Neutrophil (primary cell): ENCODE measurements at regions not wholly inside any gene's neighbourhood (a gene's known extent, or its start where the extent isn't known, plus 50 kb on each side); places are given as distances from the start of the nearest gene placed in this dataset.

Experiments
- H3K27ac ChIP-seq: fragments of 200-600 bp; sonication (generic); 2 replicates; pipeline ENCODE4 v1.5.1; 2016; ENCODE audit warnings: mild to moderate bottlenecking, moderate library complexity
- H3K27me3 ChIP-seq: fragments of 200-600 bp; sonication (generic); 2 replicates; pipeline ENCODE4 v1.6.0; 2016; ENCODE audit warnings: mild to moderate bottlenecking
- H3K36me3 ChIP-seq: fragments of 200-600 bp; sonication (generic); 2 replicates; pipeline ENCODE4 v1.5.1; 2017
- H3K4me1 ChIP-seq, 2 experiments: fragments of 200-600 bp in 1 of 2; sonication (generic) in 1 of 2; 1 replicate in 1 of 2; 2 replicates in 1 of 2; pipeline versions ENCODE4 v1.5.1 to v1.6.1; 2013 to 2016; ENCODE audit warnings: low read depth in 1 of 2, low read length in 1 of 2, mild to moderate bottlenecking in 1 of 2, moderate library complexity in 1 of 2; ENCODE audit not compliant: control insufficient read depth in 1 of 2, insufficient read depth in 1 of 2
- H3K4me3 ChIP-seq, 2 experiments: fragments of 200-600 bp in 1 of 2; sonication (generic) in 1 of 2; 1 replicate in 1 of 2; 2 replicates in 1 of 2; pipeline ENCODE4 v1.5.1; 2013 to 2016; ENCODE audit warnings: low read depth in 1 of 2, low read length in 1 of 2, mild to moderate bottlenecking in 1 of 2, moderate library complexity in 1 of 2
- H3K9me3 ChIP-seq: fragments of 200-600 bp; sonication (generic); 2 replicates; pipeline ENCODE4 v1.5.1; 2016
- CTCF ChIP-seq: fragments of 200-600 bp; sonication (generic); IDR thresholded peaks from 2 replicates; pipeline ENCODE4 v1.5.1; 2016; ENCODE audit warnings: antibody characterized with exemption

- no peaks in the 10 kb centered on the region for H3K9me3 ChIP-seq
- H3K27ac ChIP-seq: no peak overlapping the region
- no peaks in the 10 kb centered on the region for H3K4me1 ChIP-seq
- no peak for TF ChIP-seq CTCF
- H3K27me3 ChIP-seq: peaks cover 3% of the 10 kb centered on the region
- no peak overlapping the region for H3K4me3 ChIP-seq
- H3K36me3 ChIP-seq: no peaks in the 10 kb centered on the region
These were observed 181.9 kb upstream of the MSX2 start for GRCh38 chr5:174542471-174542870.

- no peaks in the 10 kb centered on the region for H3K4me1 ChIP-seq
- H3K27ac ChIP-seq: no peak overlapping the region
- no peaks in the 10 kb centered on the region for H3K36me3 ChIP-seq
- H3K9me3 ChIP-seq: no peaks in the 10 kb centered on the region
- no peak overlapping the region for H3K4me3 ChIP-seq
- H3K27me3 ChIP-seq: peaks cover 3% of the 10 kb centered on the region
- TF ChIP-seq CTCF: no peak
These were observed 178.5 kb upstream of the MSX2 start for GRCh38 chr5:174545926-174546325.

GRCh38 chr5:174547814-174548213 is 176.6 kb upstream of the MSX2 start:
- no peak for TF ChIP-seq CTCF
- Histone ChIP-seq H3K9me3 (no peaks in the 10 kb centered on the region), H3K27ac (no peak overlapping the region), H3K27me3 (no peaks in the 10 kb centered on the region), H3K36me3 (no peaks in the 10 kb centered on the region), H3K4me1 (no peaks in the 10 kb centered on the region), H3K4me3 (no peak overlapping the region)

- Histone ChIP-seq H3K4me1 (no peaks in the 10 kb centered on the region), H3K36me3 (no peaks in the 10 kb centered on the region), H3K27me3 (no peaks in the 10 kb centered on the region), H3K27ac (no peak overlapping the region), H3K9me3 (no peaks in the 10 kb centered on the region), H3K4me3 (no peak overlapping the region)
- TF ChIP-seq CTCF: no peak
These were observed 175.1 kb upstream of the MSX2 start for GRCh38 chr5:174549254-174549653.

- Histone ChIP-seq H3K27me3 (no peaks in the 10 kb centered on the region), H3K4me3 (no peak overlapping the region), H3K27ac (no peak overlapping the region), H3K4me1 (no peaks in the 10 kb centered on the region), H3K36me3 (no peaks in the 10 kb centered on the region), H3K9me3 (no peaks in the 10 kb centered on the region)
- no peak for TF ChIP-seq CTCF
These were observed 174.4 kb upstream of the MSX2 start for GRCh38 chr5:174550026-174550425.

GRCh38 chr5:174552428-174552827 is 172.0 kb upstream of the MSX2 start:
- Histone ChIP-seq H3K27me3 (no peaks in the 10 kb centered on the region), H3K4me3 (no peak overlapping the region), H3K27ac (no peak overlapping the region), H3K9me3 (no peaks in the 10 kb centered on the region), H3K36me3 (no peaks in the 10 kb centered on the region), H3K4me1 (no peaks in the 10 kb centered on the region)
- no peak for TF ChIP-seq CTCF
